Sigmoid colon (tissue), 6 donors: ENCODE measurements at regions not wholly inside any gene's neighbourhood (a gene's known extent, or its start where the extent isn't known, plus 50 kb on each side); places are given as distances from the start of the nearest gene placed in this dataset.

Source experiments
- DNase-seq: peaks from one replicate; pipeline ENCODE4 v3.0.0-alpha.2; 2019
- H3K27ac ChIP-seq, 4 donors: fragments of 200-600 bp; sonication (generic); one replicate each; pipeline ENCODE4 v1.5.1; 2016 to 2019; ENCODE audit warnings: mild to moderate bottlenecking in 1 of 4
- H3K27me3 ChIP-seq, 3 donors: fragments of 200-600 bp; sonication (generic); one replicate each; pipeline ENCODE4 v1.5.1; 2019; ENCODE audit warnings: mild to moderate bottlenecking in 1 of 3
- H3K36me3 ChIP-seq, 4 donors: fragments of 200-600 bp; sonication (generic); one replicate each; pipeline ENCODE4 v1.5.1; 2016 to 2019
- H3K4me1 ChIP-seq, 4 donors: fragments of 200-600 bp; sonication (generic); one replicate each; pipeline ENCODE4 v1.5.1; 2017 to 2019
- H3K4me3 ChIP-seq, 4 donors: fragments of 200-600 bp; sonication (generic); one replicate each; pipeline ENCODE4 v1.5.1; 2017 to 2019; ENCODE audit warnings: mild to moderate bottlenecking in 2 of 4, moderate library complexity in 1 of 4
- H3K9me3 ChIP-seq, 4 donors: fragments of 200-600 bp in 3 of 4; sonication (generic) in 3 of 4; one replicate each; pipeline versions ENCODE4 v1.5.1 to v1.6.1; 2013 to 2019
- CTCF ChIP-seq, 4 experiments: fragments of 450-650 bp in 3 of 4; fragments of 200-600 bp in 1 of 4; IDR thresholded peaks; one replicate each; pipeline ENCODE4 v1.5.1; 2016 to 2019; ENCODE audit warnings: antibody characterized with exemption in 4 of 4, mild to moderate bottlenecking in 3 of 4, moderate library complexity in 2 of 4
- EP300 ChIP-seq, 4 donors: sonication (generic); formaldehyde crosslinking; IDR thresholded peaks; one replicate each; pipeline ENCODE4 v1.6.1; 2017; ENCODE audit warnings: antibody characterized with exemption in 4 of 4
- POLR2A ChIP-seq, 2 donors: fragments of 450-650 bp; IDR thresholded peaks; one replicate each; pipeline ENCODE4 v1.6.1; 2016; ENCODE audit warnings: antibody characterized with exemption in 2 of 2, mild to moderate bottlenecking in 2 of 2, moderate library complexity in 2 of 2
- POLR2AphosphoS5 ChIP-seq, 4 donors: sonication (generic); formaldehyde crosslinking; IDR thresholded peaks; one replicate each; pipeline ENCODE4 v1.6.1; 2017; ENCODE audit warnings: antibody characterized with exemption in 4 of 4
- WGBS, 2 donors: extraction: QIAGEN DNeasy Blood & Tissue Kit; methylation state at CpG; one replicate each; pipeline ENCODE4 v1.1.7; 2013; 5-methylcytosine and 5-hydroxymethylcytosine counted together
- intact Hi-C: fragments of 100-400 bp; cut with DNase I; formaldehyde crosslinking; loops from one replicate; pipeline ENCODE4 v1.15.1; 2023
- donor health status: healthy with polysubstance abuse.
- donor health status: healthy.

GRCh38 chr16:52034830-52035229, 512.1 kb downstream of the TOX3 start:
- no peak for DNase-seq
- H3K9me3 ChIP-seq: no peaks in the 10 kb centered on the region
- TF ChIP-seq POLR2A (IDR thresholded peaks at IDR 0.05) (no peak), EP300 (IDR thresholded peaks at IDR 0.05) (no peak), POLR2AphosphoS5 (IDR thresholded peaks at IDR 0.05) (no peak)
- no peaks in the 10 kb centered on the region for H3K4me1 ChIP-seq
- intact Hi-C loops: no loop called here
- H3K27ac ChIP-seq: no peak overlapping the region
- no peaks in the 10 kb centered on the region for H3K36me3 ChIP-seq
- H3K27me3 ChIP-seq: no peaks in the 10 kb centered on the region
- H3K4me3 ChIP-seq: no peak overlapping the region

- intact Hi-C loops: no loop called here
- 75 to 87% methylated on average over 1 of the region's 1 CpG for whole genome bisulfite sequencing, 2 donors
Measured at GRCh38 chr16:52033992-52034391, 513.0 kb downstream of the TOX3 start.

GRCh38 chr16:52022980-52023379, 524.0 kb downstream of the TOX3 start:
- H3K36me3 ChIP-seq: no peaks in the 10 kb centered on the region
- TF ChIP-seq POLR2AphosphoS5 (IDR thresholded peaks at IDR 0.05) (no peak), CTCF (IDR thresholded peaks at IDR 0.05) (no peak), EP300 (IDR thresholded peaks at IDR 0.05) (no peak), POLR2A (IDR thresholded peaks at IDR 0.05) (no peak)
- intact Hi-C loops: no loop called here
- DNase-seq: no peak
- no peak overlapping the region for H3K27ac ChIP-seq
- H3K4me3 ChIP-seq: no peak overlapping the region
- H3K9me3 ChIP-seq: no peaks in the 10 kb centered on the region
- 89 to 93% methylated on average over 4 of the region's 4 CpGs for WGBS, 2 donors
- H3K27me3 ChIP-seq: no peaks in the 10 kb centered on the region
- no peaks in the 10 kb centered on the region for H3K4me1 ChIP-seq

More at GRCh38 chr16:52033992-52034391, 513.0 kb downstream of the TOX3 start:
- TF ChIP-seq POLR2A (IDR thresholded peaks at IDR 0.05) (no peak), EP300 (IDR thresholded peaks at IDR 0.05) (no peak), POLR2AphosphoS5 (IDR thresholded peaks at IDR 0.05) (no peak)
- Histone ChIP-seq H3K4me1 (no peaks in the 10 kb centered on the region), H3K4me3 (no peak overlapping the region), H3K36me3 (no peaks in the 10 kb centered on the region), H3K27me3 (no peaks in the 10 kb centered on the region), H3K27ac (no peak overlapping the region), H3K9me3 (no peaks in the 10 kb centered on the region)
- DNase-seq: no peak

GRCh38 chr16:52022177-52022576, 524.8 kb downstream of the TOX3 start:
- H3K4me1 ChIP-seq: no peaks in the 10 kb centered on the region
- H3K27ac ChIP-seq: no peak overlapping the region
- H3K4me3 ChIP-seq: no peak overlapping the region
- H3K9me3 ChIP-seq: peaks cover 0 to 2% (median 0%) of the 10 kb centered on the region in 4 donors
- H3K36me3 ChIP-seq: no peaks in the 10 kb centered on the region
- WGBS, 2 donors: 62 to 72% methylated on average over 3 of the region's 3 CpGs
- TF ChIP-seq EP300 (IDR thresholded peaks at IDR 0.05) (no peak), POLR2A (IDR thresholded peaks at IDR 0.05) (no peak), POLR2AphosphoS5 (IDR thresholded peaks at IDR 0.05) (no peak), CTCF (IDR thresholded peaks at IDR 0.05) (no peak)
- no peaks in the 10 kb centered on the region for H3K27me3 ChIP-seq
- DNase-seq: no peak
- intact Hi-C loops: no loop called here

- peaks cover 0 to 12% (median 2%) of the 10 kb centered on the region in 4 donors for H3K9me3 ChIP-seq
- DNase-seq: no peak
- TF ChIP-seq POLR2AphosphoS5 (IDR thresholded peaks at IDR 0.05) (no peak), EP300 (IDR thresholded peaks at IDR 0.05) (no peak), CTCF (IDR thresholded peaks at IDR 0.05) (no peak), POLR2A (IDR thresholded peaks at IDR 0.05) (no peak)
- WGBS, 2 donors: 57 to 72% methylated on average over 2 of the region's 2 CpGs
- no peaks in the 10 kb centered on the region for H3K36me3 ChIP-seq
- H3K27me3 ChIP-seq: no peaks in the 10 kb centered on the region
- intact Hi-C loops: no loop called here
- no peak overlapping the region for H3K27ac ChIP-seq
- no peaks in the 10 kb centered on the region for H3K4me1 ChIP-seq
- H3K4me3 ChIP-seq: no peak overlapping the region
Measured at GRCh38 chr16:52016387-52016786, 530.6 kb downstream of the TOX3 start.

- Histone ChIP-seq H3K27me3 (no peaks in the 10 kb centered on the region), H3K4me1 (no peaks in the 10 kb centered on the region), H3K36me3 (no peaks in the 10 kb centered on the region), H3K27ac (no peak overlapping the region), H3K9me3 (no peaks in the 10 kb centered on the region), H3K4me3 (no peak overlapping the region)
- no peak for TF ChIP-seq CTCF (IDR thresholded peaks at IDR 0.05)
- TF ChIP-seq POLR2AphosphoS5 (IDR thresholded peaks at IDR 0.05): no peak
- no peak for TF ChIP-seq EP300 (IDR thresholded peaks at IDR 0.05)
- no peak for TF ChIP-seq POLR2A (IDR thresholded peaks at IDR 0.05)
- no peak for DNase-seq
- intact Hi-C loops: no loop called here
Measured at GRCh38 chr16:52005551-52005950, 541.4 kb downstream of the TOX3 start.
